ENCODE measurements at regions not wholly inside any gene's neighbourhood (a gene's known extent, or its start where the extent isn't known, plus 50 kb on each side); places are given as distances from the start of the nearest gene placed in this dataset.

DNA sequence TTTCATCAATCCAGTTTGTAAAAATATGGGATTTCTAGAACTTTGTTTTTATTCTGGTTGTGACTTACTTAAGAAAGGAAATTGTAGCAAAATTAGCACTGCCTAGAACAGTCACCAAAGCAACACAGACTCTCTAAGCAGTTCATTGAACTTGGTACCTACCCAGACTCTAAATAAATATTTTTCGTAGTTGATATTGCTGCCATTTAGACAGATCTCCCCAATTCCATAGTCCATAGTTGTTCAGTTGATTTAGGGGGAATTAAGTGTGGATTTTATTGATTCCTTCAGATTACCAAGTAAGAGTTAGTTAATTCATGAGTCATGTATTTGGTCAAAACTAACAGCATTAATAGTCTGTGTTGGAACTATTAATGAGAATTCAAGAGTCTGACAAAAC, 822.5 kb downstream of the DHX35 start:
- Mint-ChIP-seq H3K4me1 (peaks cover 16% of the 10 kb centered on the region), H3K27ac (no peak overlapping the region), H3K27me3 (no peaks in the 10 kb centered on the region), H3K36me3 (no peaks in the 10 kb centered on the region), H3K9me3 (peaks cover 3% of the 10 kb centered on the region), H3K4me3 (no peak overlapping the region)
- no peak for DNase-seq (ENCODE audit: low spot score in 2 of 2)
- no peak for ATAC-seq (ENCODE audit: low read depth)

DNA sequence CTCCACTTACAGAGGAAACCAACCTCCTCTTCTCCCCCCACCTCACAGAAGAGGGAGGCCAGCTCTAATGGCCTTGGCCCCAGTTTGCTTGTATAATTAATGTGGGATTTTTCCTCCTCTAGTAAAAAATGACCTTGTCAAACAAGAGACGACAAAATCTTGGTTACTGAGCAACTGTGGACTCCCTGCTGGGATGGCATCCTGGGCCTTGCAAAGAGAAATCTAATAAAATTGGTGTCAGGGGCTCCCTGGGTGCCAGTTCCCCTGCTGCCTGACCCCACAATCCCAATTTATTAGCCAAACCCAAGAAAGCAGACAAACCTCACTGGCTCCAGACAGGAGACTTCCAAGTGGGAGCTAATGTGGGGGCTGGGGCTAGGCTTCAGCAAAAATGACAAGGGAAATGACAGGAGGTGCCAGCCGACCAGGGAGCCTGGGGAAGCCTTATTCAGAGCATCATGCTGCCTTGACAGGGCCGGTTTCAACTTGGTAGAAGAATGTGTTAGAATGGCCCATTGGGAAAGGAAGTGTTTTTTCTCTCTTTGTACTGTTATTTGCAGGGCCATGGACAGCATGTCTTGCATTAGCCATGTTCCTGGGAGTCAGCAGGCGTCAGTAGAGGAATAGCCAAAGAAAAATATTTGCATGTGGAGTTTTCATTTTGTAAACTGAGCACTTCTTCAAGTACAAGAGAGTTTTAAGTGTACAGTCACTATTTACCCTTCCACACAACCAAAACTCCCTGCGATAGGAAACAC, 816.9 kb downstream of the DHX35 start:
- Mint-ChIP-seq H3K4me1 (peaks cover under 1% of the 10 kb centered on the region), H3K36me3 (no peaks in the 10 kb centered on the region), H3K27me3 (no peaks in the 10 kb centered on the region), H3K4me3 (no peak overlapping the region), H3K9me3 (no peaks in the 10 kb centered on the region), H3K27ac (no peak overlapping the region)
- ATAC-seq (ENCODE audit: low read depth), result no peak
- no peak for DNase-seq (ENCODE audit: low spot score in 2 of 2)

DNA sequence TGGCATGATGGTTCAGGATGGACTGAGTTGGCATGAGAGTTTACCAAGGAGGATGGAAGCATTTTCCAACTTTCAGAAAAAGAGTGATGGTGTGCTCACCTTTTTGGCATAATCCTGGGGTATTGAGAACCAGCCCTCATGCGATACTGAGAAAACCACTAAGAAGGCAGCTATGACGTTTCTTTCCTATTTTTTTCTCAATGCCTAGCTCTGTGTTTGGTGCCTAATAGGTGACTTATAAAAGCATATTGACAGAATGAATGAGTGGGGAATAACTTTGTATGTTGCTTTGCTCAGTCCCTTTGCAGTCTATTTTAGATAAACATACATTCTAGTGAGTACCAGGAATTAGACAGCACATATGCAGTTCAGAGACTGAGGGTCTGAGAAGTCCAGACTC, 816.3 kb downstream of the DHX35 start:
- no peak for DNase-seq (ENCODE audit: low spot score in 2 of 2)
- no peaks in the 10 kb centered on the region for H3K4me1 Mint-ChIP-seq
- ATAC-seq (ENCODE audit: low read depth), result no peak
- no peak overlapping the region for H3K4me3 Mint-ChIP-seq
- no peaks in the 10 kb centered on the region for H3K9me3 Mint-ChIP-seq
- no peaks in the 10 kb centered on the region for H3K27me3 Mint-ChIP-seq
- no peaks in the 10 kb centered on the region for H3K36me3 Mint-ChIP-seq
- no peak overlapping the region for H3K27ac Mint-ChIP-seq

DNA sequence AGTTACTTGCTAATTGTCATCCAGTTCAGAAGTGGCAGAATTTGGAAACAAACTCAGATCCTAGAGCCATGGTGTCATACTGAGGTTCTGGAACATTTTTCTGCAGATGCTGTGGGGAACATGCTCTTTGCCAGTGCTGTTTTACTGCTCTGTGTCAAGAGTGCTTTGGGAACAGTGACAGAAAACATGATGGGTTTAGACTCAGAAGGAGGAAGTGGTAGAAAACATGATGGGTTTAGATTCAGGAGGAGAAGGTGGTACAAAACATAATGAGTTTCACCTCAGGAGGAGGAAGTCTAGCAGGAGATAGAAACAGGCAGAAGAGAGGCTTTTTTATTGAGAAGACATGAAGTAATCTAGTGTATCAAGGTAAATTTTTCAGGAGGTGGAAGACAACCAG, 815.5 kb downstream of the DHX35 start:
- Mint-ChIP-seq H3K4me3 (no peak overlapping the region), H3K36me3 (no peaks in the 10 kb centered on the region), H3K27ac (no peak overlapping the region), H3K4me1 (no peaks in the 10 kb centered on the region), H3K27me3 (no peaks in the 10 kb centered on the region), H3K9me3 (no peaks in the 10 kb centered on the region)
- ATAC-seq (ENCODE audit: low read depth) (peak; percentile 22), DNase-seq (ENCODE audit: low spot score in 2 of 2) (no peak)

- Mint-ChIP-seq H3K9me3 (peaks cover 6% of the 10 kb centered on the region), H3K36me3 (peaks cover 2% of the 10 kb centered on the region), H3K27me3 (no peaks in the 10 kb centered on the region), H3K4me3 (no peak overlapping the region), H3K4me1 (no peaks in the 10 kb centered on the region), H3K27ac (no peak overlapping the region)
- no peak for DNase-seq (ENCODE audit: low spot score in 2 of 2)
- ATAC-seq (ENCODE audit: low read depth), result no peak
These were observed 813.0 kb downstream of the DHX35 start for GRCh38 chr20:39775110-39775509.

DNA sequence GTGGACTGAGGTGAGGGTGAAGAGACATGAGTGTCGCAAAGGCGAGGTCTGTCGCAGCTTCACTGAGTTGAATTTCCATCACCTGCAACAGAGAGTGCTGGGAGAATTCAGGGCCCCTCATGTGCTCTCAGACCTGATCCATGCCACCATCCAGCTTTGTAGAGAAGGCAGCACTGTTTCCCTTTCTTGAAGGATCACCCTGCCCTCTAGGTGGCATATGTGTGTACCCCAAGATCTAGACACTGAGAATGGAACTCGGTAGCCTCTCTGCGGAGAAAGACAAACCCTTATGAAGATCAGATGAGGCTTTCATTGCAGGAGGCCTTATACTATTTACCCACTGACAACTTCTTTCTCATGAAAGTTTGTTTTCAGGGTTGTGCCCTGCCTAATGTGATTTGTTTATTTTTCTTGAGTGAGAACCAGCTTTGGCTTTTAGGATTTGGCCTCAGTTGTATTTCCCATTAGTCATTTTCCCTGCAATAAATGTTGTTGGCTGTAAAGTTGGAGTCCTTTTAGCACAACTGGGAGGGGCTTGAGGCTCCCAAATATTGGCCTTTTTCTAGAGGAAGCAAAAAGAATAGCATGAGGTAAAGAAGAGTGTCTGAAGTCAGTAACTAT, 811.3 kb downstream of the DHX35 start:
- Mint-ChIP-seq H3K27me3 (no peaks in the 10 kb centered on the region), H3K36me3 (peaks cover 3% of the 10 kb centered on the region), H3K9me3 (peaks cover 7% of the 10 kb centered on the region), H3K4me1 (no peaks in the 10 kb centered on the region), H3K4me3 (no peak overlapping the region), H3K27ac (no peak overlapping the region)
- DNase-seq (ENCODE audit: low spot score in 2 of 2) (no peak), ATAC-seq (ENCODE audit: low read depth) (no peak)

- Mint-ChIP-seq H3K27ac (no peak overlapping the region), H3K27me3 (peaks cover 4% of the 10 kb centered on the region), H3K9me3 (peaks cover 13% of the 10 kb centered on the region), H3K4me1 (no peaks in the 10 kb centered on the region), H3K4me3 (no peak overlapping the region), H3K36me3 (peaks cover 9% of the 10 kb centered on the region)
- no peak for DNase-seq (ENCODE audit: low spot score in 2 of 2)
- ATAC-seq (ENCODE audit: low read depth), result no peak
These were observed 805.2 kb downstream of the DHX35 start for GRCh38 chr20:39767352-39767751.

GRCh38 chr20:39766333-39766732, 804.2 kb downstream of the DHX35 start:
- peaks cover 4% of the 10 kb centered on the region for H3K27me3 Mint-ChIP-seq
- no peak overlapping the region for H3K27ac Mint-ChIP-seq

DNA sequence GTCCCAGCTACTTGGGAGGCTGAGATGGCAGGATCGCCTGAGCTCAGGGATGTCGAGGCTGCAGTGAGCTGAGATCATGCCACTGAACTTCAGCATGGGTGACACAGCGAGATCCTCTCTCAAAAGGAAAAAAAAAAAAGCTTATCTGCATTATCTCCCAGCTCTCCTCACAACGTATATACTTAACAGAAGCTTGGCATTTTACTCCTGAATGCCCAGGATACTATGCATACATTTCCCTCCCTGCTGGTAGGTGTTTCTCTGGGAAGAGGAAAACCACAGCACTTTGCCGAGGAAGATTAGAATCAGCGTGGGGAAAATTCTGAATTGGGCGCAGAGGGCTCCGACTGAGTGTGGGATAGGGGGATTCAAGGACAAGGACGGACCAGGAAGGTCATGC, 800.6 kb downstream of the DHX35 start:
- peaks cover 6% of the 10 kb centered on the region for H3K27me3 Mint-ChIP-seq
- peaks cover 6% of the 10 kb centered on the region for H3K4me1 Mint-ChIP-seq
- H3K9me3 Mint-ChIP-seq, result peaks cover 4% of the 10 kb centered on the region
- H3K36me3 Mint-ChIP-seq, result peaks cover 5% of the 10 kb centered on the region
- DNase-seq (ENCODE audit: low spot score in 2 of 2) (no peak), ATAC-seq (ENCODE audit: low read depth) (no peak)
- no peak overlapping the region for H3K27ac Mint-ChIP-seq
- no peak overlapping the region for H3K4me3 Mint-ChIP-seq

More at GRCh38 chr20:39766333-39766732, 804.2 kb downstream of the DHX35 start:
- peaks cover 11% of the 10 kb centered on the region for H3K9me3 Mint-ChIP-seq
- H3K4me3 Mint-ChIP-seq, result no peak overlapping the region
- peaks cover 9% of the 10 kb centered on the region for H3K36me3 Mint-ChIP-seq
- DNase-seq (ENCODE audit: low spot score in 2 of 2) (no peak), ATAC-seq (ENCODE audit: low read depth) (no peak)
- H3K4me1 Mint-ChIP-seq, result no peaks in the 10 kb centered on the region

- peaks cover 2% of the 10 kb centered on the region for H3K36me3 Mint-ChIP-seq
- peaks cover 6% of the 10 kb centered on the region for H3K4me1 Mint-ChIP-seq
- H3K4me3 Mint-ChIP-seq, result no peak overlapping the region
- DNase-seq (ENCODE audit: low spot score in 2 of 2), result no peak
- ATAC-seq (ENCODE audit: low read depth), result peak; percentile 49
- H3K27ac Mint-ChIP-seq, result no peak overlapping the region
- peaks cover 2% of the 10 kb centered on the region for H3K9me3 Mint-ChIP-seq
- peaks cover 6% of the 10 kb centered on the region for H3K27me3 Mint-ChIP-seq
These were observed 796.7 kb downstream of the DHX35 start for GRCh38 chr20:39758876-39759275.

GRCh38 chr20:39756828-39757227, 794.7 kb downstream of the DHX35 start:
- no peak overlapping the region for H3K27ac Mint-ChIP-seq
- H3K36me3 Mint-ChIP-seq, result no peaks in the 10 kb centered on the region
- no peak overlapping the region for H3K4me3 Mint-ChIP-seq
- ATAC-seq (ENCODE audit: low read depth) (no peak), DNase-seq (ENCODE audit: low spot score in 2 of 2) (no peak)
- H3K27me3 Mint-ChIP-seq, result peaks cover 1% of the 10 kb centered on the region
- peaks cover 18% of the 10 kb centered on the region for H3K4me1 Mint-ChIP-seq
- no peaks in the 10 kb centered on the region for H3K9me3 Mint-ChIP-seq

- Mint-ChIP-seq H3K36me3 (no peaks in the 10 kb centered on the region), H3K27ac (no peak overlapping the region), H3K9me3 (peaks cover 3% of the 10 kb centered on the region), H3K4me1 (peaks cover 18% of the 10 kb centered on the region), H3K27me3 (peaks cover 1% of the 10 kb centered on the region), H3K4me3 (no peak overlapping the region)
- DNase-seq (ENCODE audit: low spot score in 2 of 2), result no peak
- no peak for ATAC-seq (ENCODE audit: low read depth)
These were observed 794.2 kb downstream of the DHX35 start for GRCh38 chr20:39756369-39756768.

DNA sequence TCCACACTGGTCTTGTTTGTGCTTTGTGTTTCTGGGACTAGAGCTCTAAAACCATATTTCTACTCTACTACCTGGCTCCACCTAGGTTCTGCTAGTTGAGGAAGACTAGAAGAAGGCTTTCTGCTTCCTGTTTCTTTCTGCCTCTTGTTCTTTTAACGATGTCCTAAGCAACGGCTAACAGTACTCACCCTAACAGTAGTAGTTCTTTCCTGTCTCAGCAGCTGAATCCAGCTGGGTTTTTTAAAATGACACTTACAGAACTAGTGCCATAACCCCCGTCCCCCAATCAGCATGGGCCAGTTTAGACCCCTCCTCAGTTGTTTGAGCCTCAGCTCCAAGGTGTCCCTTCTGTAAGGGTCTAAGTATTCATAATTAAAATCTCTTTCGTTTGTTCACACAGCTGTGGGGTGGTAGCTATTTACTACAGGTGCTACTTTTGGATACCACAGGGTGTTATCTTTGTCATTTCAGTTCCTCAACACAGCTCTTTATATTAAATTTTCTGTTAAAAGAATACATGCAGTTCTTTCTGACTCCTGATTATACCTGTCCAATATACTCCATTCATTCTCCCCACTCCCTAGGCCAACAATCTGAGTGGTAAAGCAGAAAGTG, 790.2 kb downstream of the DHX35 start:
- Mint-ChIP-seq H3K4me1 (peaks cover 13% of the 10 kb centered on the region), H3K27ac (peak overlapping the region; percentile 63), H3K9me3 (peaks cover 13% of the 10 kb centered on the region), H3K27me3 (no peaks in the 10 kb centered on the region), H3K4me3 (no peak overlapping the region), H3K36me3 (peaks cover 4% of the 10 kb centered on the region)
- no peak for ATAC-seq (ENCODE audit: low read depth)
- no peak for DNase-seq (ENCODE audit: low spot score in 2 of 2)

DNA sequence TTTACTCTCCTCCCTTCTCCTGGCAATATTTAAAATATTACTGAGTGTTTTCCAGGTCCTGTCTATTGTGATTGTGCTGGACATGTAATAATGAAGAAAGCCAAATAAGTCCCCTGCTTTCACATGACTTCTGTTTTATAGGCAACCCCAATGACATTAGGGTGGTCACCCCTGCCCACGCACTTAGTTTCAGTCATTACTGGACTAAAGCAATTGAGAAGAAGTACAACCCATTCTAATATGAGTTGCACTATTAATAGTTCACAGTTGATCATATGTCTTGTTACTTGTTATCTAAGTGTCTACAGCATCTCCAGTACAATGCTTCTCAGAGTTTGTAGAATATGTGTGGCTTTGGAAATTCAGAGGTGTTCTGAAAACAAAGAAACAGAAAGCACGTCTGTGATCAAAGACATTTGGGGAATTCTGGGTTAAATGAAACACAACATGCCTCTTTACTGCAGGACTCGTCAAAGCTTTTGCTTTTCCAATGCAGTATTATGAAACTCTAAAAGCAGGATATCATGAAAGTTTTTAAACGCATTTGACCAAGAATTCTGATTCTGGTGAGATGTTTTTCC, 789.5 kb downstream of the DHX35 start:
- H3K36me3 Mint-ChIP-seq, result peaks cover 4% of the 10 kb centered on the region
- peaks cover 13% of the 10 kb centered on the region for H3K4me1 Mint-ChIP-seq
- H3K27ac Mint-ChIP-seq, result no peak overlapping the region
- no peak for DNase-seq (ENCODE audit: low spot score in 2 of 2)
- peaks cover 13% of the 10 kb centered on the region for H3K9me3 Mint-ChIP-seq
- no peaks in the 10 kb centered on the region for H3K27me3 Mint-ChIP-seq
- ATAC-seq (ENCODE audit: low read depth), result no peak
- H3K4me3 Mint-ChIP-seq, result no peak overlapping the region

Measured in memory B cell (primary cell).